HG03025 (cell line): ENCODE measurements at regions not wholly inside any gene's neighbourhood (a gene's known extent, or its start where the extent isn't known, plus 50 kb on each side); places are given as distances from the start of the nearest gene placed in this dataset.

Source experiments
- ATAC-seq: cut with Tn5 transposase; IDR thresholded peaks from one replicate; pipeline ENCODE4 v1.9.1; 2021; ENCODE audit warnings: mild to moderate bottlenecking, moderate library complexity; ENCODE audit not compliant: unreplicated experiment, low FRiP score

DNA sequence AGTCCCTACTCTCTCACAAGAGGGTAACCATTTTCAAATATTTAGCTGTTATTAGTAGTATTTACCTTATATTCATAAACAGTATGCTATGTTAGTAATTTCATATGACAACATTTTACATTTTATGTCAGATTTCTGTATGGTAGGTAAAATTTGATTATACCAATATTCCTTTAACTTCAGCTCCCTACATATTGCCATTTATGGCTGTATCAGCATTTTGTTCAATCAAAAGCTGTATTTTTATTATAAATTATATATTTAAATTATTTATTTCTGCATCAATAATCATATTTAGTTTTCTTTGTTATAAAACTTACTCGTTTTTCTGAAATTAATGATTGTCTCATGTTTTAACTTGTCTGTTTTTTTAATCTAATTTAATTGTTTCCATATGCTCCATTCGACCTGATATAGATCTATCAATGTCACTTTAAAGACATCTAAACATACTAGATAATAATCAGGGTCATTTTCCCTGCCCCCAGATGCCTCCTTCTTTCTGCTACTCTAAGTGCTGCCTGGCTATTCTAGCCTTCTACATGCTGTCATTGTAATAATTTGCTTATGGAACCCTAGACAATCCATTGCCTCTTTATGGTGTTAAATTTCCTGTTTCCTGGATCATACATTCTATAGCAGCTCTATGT, 1976.7 kb upstream of the ADGRL3 start:
- ATAC-seq = no peak

GRCh38 chr4:59238212-59238611, 1961.9 kb upstream of the ADGRL3 start:
- no peak for ATAC-seq

DNA sequence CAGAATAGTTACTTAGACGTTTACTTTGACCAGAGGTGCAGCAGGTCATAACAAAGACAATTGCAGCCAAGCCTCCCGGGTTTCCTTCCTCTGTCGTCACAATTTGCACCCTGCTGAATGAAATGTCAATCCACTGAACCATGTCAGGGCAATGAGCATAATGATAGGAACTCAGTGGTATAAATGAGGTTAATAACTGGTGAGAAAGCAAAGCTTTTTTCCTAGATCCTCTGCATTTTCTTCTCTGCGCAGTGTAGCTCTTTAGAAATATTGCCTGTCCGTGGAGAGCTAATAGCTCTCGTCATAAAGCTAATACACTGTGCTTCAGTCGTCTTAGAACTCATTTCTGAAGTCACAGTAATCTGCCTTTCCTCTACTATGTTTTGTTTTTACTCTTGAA, 1960.1 kb upstream of the ADGRL3 start:
- ATAC-seq = no peak

- ATAC-seq = no peak
Observed at GRCh38 chr4:59243038-59243437, 1957.1 kb upstream of the ADGRL3 start.

DNA sequence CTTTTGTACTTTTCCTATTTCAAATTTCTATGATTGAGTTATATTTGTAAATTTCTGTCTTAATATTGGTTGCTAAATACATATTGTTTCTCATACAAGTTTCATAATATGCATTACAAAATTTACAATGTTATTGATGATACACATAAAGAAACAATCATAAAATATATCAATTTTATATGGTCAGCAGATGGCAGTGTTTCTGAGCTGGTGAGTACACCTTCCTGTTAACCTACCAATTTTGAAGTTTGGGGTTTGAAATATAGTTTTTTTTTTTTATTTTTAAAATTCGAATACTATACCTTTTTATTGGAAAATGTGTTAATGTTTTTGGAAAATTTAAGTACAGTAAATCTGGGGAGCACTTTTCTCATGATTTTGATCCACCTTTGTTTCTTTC, 1953.1 kb upstream of the ADGRL3 start:
- ATAC-seq = no peak

DNA sequence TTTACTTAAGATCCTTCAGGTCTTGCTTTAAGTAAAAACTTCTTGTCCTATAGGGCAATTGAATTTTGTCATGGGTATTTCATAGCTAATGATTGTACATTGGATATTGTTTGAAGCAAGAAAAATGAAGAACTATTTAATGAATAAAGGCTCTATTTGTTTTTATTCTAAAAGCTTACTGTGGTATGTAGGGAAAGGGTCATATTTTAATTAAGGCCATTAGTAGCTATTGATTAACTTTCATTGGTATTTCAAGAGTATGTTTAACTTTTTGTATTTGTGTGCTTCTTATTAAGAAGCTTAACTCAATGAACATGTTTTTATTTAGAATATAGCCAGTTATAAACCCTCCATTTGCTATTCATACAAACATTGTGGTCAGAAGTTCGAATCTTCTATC, 1951.8 kb upstream of the ADGRL3 start:
- no peak for ATAC-seq

DNA sequence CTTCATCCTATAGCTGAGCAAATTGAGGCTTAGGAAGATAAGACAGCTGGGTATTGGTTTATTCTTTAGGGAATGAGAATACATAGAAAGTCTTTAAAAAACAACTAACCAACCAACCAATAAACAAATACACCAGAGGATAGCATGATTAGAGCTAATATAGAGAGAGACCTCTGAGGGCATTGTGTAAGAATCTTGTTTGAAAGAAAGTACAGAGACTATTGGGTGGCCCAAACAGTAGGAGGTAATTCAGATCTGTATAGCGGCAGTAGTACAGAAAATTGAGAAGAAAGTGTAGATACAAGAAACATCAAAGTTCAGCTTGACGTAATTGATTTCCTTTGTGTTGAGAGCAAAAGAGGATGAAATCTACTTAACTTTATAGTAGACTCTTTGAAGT, 1951.0 kb upstream of the ADGRL3 start:
- no peak for ATAC-seq

DNA sequence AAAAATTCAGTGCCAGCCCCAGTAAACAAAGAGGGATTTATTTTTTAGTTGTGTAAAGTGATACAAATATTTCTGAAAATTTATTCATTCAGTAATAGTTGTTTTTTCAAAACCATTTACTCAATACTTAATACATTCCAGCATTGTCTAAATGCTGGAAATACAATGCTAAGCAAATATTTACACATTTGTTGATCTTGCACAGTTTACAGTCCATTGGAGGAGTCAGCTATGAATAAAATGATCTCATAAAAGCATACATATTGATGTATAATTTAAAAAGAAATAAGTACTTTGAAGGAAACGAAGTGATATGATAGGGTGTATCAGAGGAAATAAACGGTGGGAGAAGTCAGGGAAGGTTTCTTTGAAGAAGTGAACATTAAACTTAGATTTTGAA, 1942.1 kb upstream of the ADGRL3 start:
- no peak for ATAC-seq

DNA sequence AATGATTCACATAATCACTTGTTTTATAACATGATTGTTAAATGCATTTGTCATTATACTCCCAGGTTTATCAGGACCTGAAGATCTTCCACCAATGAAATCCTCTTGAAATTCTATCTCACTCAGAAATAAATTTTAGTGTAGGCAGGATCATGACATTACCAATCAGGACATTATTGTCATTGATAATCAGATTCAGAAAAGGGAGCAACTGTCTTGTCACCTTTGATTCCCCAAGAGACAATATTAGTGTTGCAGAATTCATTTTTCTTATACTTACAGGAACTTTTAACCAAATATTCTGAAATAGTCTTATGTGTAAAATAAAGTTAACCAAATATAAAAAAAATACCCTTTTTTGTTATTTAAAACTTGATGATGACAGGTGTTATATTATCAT, 1892.5 kb upstream of the ADGRL3 start:
- ATAC-seq = no peak

DNA sequence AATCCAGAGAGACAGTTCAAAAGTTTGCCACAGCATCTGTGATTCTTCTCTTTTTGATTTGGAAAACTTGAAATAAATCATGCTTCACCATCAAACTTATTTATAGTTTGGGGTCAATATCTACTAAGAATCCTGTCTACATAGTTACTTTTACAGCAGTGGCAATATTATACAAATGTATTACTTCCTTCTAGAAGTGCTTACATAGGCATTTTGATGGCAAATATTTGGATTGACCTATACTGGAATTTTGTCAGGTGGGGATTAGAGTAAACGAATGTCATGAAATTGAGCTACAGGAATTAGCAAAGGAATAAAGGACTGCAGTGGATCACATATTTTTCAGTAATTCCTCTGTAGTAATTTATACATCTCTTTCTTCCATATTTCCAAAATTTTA, 1885.5 kb upstream of the ADGRL3 start:
- no peak for ATAC-seq

GRCh38 chr4:59339631-59340030, 1860.5 kb upstream of the ADGRL3 start:
- ATAC-seq = no peak

GRCh38 chr4:59341506-59341905, 1858.6 kb upstream of the ADGRL3 start:
- ATAC-seq = no peak

- ATAC-seq = no peak
Observed at GRCh38 chr4:59348949-59349348, 1851.2 kb upstream of the ADGRL3 start.

DNA sequence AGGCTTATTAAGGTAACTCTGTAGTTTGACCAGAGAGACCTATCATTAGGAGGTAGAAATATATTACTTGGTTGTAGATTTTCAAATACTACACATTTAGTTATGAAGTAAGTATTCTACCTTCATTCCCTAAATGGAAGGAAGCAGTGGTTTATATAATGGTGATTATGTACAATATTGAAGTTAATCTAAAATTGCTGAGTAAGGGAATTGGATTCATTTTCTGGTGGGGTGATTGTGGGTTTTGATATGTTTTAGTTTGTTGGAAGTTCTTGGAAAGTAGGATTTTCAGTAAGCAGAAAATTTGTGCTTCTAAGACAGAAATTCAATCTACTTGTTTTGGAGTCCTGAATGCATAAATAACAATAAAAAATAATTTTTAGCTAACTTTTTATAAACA, 1830.9 kb upstream of the ADGRL3 start:
- no peak for ATAC-seq

DNA sequence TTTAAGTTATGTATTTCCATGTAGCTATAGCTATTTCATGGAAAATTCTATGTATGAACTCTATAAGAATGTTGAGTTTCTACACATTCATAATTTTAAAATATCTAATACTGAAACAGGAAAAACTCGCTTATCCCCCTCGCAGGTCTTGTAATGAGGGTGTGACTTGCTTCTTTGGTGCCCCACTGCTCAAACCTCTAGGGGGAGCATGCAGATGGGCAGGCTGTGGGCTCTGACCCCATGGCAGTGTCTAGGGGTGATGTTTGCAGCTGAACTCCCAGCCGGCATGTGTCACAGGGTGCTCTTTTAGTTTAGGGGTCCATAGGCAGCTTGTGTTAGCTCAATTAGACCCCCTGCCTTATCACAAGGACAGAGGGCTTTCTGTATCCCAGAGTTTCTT, 1825.7 kb upstream of the ADGRL3 start:
- no peak for ATAC-seq

DNA sequence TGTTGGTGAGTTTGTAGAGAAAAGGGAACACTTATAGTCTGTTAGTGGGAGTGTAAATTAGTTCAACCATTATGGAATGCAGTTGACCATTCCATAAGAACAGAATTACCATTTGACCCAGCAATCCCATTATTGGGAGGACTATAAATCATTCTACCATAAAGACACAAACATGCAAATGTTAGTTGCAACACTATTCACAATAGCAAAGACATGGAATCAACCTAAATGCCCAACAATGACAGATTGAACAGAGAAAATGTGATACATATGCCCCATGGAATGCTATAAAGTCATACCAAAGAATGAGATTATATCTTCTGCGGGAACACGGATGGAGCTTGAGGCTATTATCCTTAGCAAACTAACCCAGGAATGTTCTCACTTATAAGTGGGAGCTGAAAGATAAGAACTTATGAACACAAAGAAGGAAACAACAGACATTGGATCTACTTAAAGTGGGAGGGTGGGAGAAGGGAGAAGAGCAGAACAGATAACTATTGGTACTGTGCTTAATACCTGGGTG, 1819.2 kb upstream of the ADGRL3 start:
- ATAC-seq = no peak

GRCh38 chr4:59381591-59381990, 1818.5 kb upstream of the ADGRL3 start:
- no peak for ATAC-seq

DNA sequence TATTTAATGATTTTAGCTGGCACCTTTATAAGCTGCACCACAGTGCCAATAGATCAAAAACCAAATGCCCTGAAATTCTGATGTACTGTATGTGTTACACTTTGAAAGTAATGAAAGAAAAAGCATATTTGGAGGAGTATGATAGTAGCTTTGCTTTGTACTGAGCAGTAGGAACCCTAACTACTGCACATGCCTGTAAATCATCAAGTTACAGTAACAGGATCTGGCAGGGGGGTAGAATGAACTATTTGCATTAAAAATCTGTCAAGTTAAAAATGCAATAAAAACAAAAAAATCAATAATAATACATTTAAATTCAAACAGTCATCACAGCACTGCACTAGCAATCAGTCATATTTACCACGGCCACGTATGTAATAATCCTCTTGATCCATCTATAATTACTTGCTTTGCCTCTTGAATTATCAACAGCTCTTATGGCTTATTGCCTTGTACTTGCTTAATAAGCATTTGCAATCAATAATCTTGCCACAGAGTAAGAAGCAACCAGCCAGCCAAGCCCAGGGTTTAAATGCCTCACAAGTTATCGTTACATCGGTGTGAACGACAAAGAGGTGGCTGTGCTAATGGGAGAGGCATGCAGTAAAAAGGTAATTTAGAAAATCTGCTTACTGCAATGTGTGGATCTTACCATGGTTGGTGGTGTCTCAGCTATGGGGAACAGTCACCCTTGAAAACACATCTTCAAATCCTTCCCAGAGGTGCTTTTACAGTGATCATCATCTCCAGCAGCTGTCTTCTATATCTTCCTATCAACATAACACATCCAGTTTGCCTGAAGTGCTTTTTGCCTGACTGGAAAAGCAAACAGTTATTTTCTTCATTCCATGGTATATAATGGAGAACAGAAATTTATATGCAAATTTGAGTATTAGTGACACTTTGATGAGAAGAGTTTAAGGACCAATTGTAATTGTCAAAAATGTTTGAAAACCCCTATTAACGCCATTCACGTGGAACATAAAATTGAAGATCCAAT, 1812.1 kb upstream of the ADGRL3 start:
- no peak for ATAC-seq

GRCh38 chr4:59393780-59394179, 1806.3 kb upstream of the ADGRL3 start:
- ATAC-seq = no peak

DNA sequence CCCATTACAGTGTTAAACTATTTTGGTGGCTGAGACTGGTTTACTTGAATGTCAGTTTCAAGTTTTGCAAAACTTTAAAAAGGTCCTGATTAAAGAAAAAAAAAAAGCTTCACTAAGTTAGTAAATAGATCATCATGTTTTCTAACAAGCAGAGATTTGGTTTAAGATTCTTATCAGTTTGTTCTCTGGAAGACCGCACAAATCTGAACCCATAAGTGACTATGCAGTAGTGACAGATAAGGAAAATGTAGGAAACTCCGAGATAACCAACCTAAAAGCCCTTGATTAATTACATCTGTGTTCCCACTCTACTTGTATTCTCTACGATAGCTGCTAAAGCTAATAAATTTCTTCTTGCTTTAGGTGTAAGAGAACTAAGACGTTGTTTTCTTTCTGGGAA, 1799.8 kb upstream of the ADGRL3 start:
- no peak for ATAC-seq

- no peak for ATAC-seq
Observed at GRCh38 chr4:59409647-59410046, 1790.5 kb upstream of the ADGRL3 start.

DNA sequence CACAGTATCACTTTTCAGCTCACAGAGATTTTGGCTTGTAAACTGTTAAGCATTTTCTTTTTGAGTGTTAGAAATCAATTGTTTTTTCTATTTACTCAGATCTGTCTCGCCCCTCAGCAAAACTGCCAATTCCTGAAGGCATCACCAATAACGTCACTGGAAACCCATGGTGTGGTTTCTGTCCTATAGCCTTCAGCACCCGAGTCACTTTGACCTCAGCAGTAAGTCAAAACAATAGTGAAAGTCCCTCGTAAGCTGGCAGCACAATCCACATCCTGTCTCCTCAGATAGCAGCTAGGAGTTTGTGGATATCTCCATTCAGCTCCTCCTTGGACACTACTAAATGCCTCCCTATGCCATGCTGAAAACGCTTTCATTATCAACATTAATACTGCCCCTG, 1787.4 kb upstream of the ADGRL3 start:
- no peak for ATAC-seq
